ENCODE measurements at regions not wholly inside any gene's neighbourhood (a gene's known extent, or its start where the extent isn't known, plus 50 kb on each side); places are given as distances from the start of the nearest gene placed in this dataset.
"Not testable (repeated sequence)": the region's sequence is repeated elsewhere in the genome, so short reads cannot be mapped to it uniquely, and the experiment has no call there.

- not testable (repeated sequence) for DNase-seq (ENCODE audit: low read depth)
Measured at GRCh38 chrX:76774912-76775311, 347.4 kb downstream of the MAGEE1 start.

GRCh38 chrX:76796311-76796710, 368.8 kb downstream of the MAGEE1 start:
- H3K4me3 ChIP-seq (ENCODE audit: low read depth, low read length), result no peak overlapping the region
- DNase-seq (ENCODE audit: low read depth), result no peak
- no peak for TF ChIP-seq CTCF (IDR thresholded peaks at IDR 0.05; ENCODE audit: insufficient read depth, low read length)

More at GRCh38 chrX:76774912-76775311, 347.4 kb downstream of the MAGEE1 start:
- H3K4me3 ChIP-seq (ENCODE audit: low read depth, low read length), result not testable (repeated sequence)

- no peak overlapping the region for H3K4me3 ChIP-seq (ENCODE audit: low read depth, low read length)
- DNase-seq (ENCODE audit: low read depth), result peak; percentile 4
- TF ChIP-seq CTCF (IDR thresholded peaks at IDR 0.05; ENCODE audit: insufficient read depth, low read length), result no peak
Measured at GRCh38 chrX:76802708-76803107, 375.2 kb downstream of the MAGEE1 start.

GRCh38 chrX:76815754-76816153, 388.2 kb downstream of the MAGEE1 start:
- DNase-seq (ENCODE audit: low read depth), result no peak
- no peak overlapping the region for H3K4me3 ChIP-seq (ENCODE audit: low read depth, low read length)
- no peak for TF ChIP-seq CTCF (IDR thresholded peaks at IDR 0.05; ENCODE audit: insufficient read depth, low read length)

GRCh38 chrX:76817279-76817678, 389.8 kb downstream of the MAGEE1 start:
- not testable (repeated sequence) for H3K4me3 ChIP-seq (ENCODE audit: low read depth, low read length); DNase-seq (ENCODE audit: low read depth)

GRCh38 chrX:76821276-76821675, 393.8 kb downstream of the MAGEE1 start:
- no peak for DNase-seq (ENCODE audit: low read depth)
- no peak overlapping the region for H3K4me3 ChIP-seq (ENCODE audit: low read depth, low read length)
- no peak for TF ChIP-seq CTCF (IDR thresholded peaks at IDR 0.05; ENCODE audit: insufficient read depth, low read length)

GRCh38 chrX:76827672-76828071, 400.2 kb downstream of the MAGEE1 start:
- no peak for TF ChIP-seq CTCF (IDR thresholded peaks at IDR 0.05; ENCODE audit: insufficient read depth, low read length)
- no peak overlapping the region for H3K4me3 ChIP-seq (ENCODE audit: low read depth, low read length)
- DNase-seq (ENCODE audit: low read depth), result no peak

- H3K4me3 ChIP-seq (ENCODE audit: low read depth, low read length); DNase-seq (ENCODE audit: low read depth): not testable (repeated sequence)
Measured at GRCh38 chrX:76840902-76841301, 413.4 kb downstream of the MAGEE1 start.

GRCh38 chrX:76850851-76851250, 423.3 kb downstream of the MAGEE1 start:
- peak; percentile 2 for DNase-seq (ENCODE audit: low read depth)
- H3K4me3 ChIP-seq (ENCODE audit: low read depth, low read length), result no peak overlapping the region
- TF ChIP-seq CTCF (IDR thresholded peaks at IDR 0.05; ENCODE audit: insufficient read depth, low read length), result peak; percentile 21
